ENCODE measurements at regions not wholly inside any gene's neighbourhood (a gene's known extent, or its start where the extent isn't known, plus 50 kb on each side); places are given as distances from the start of the nearest gene placed in this dataset.

- H3K9me3 Mint-ChIP-seq = no peaks in the 10 kb centered on the region
Observed at GRCh38 chr9:25573281-25573680, 105.0 kb downstream of the TUSC1 start.

GRCh38 chr9:25571491-25571890, 106.8 kb downstream of the TUSC1 start:
- peaks cover 4% of the 10 kb centered on the region for H3K4me1 Mint-ChIP-seq
- no peak overlapping the region for H3K27ac Mint-ChIP-seq (ENCODE audit: unreplicated experiment)
- H3K4me3 Mint-ChIP-seq = no peak overlapping the region
- H3K36me3 Mint-ChIP-seq (ENCODE audit: low read depth) = no peaks in the 10 kb centered on the region
- TF ChIP-seq CTCF (conservative IDR thresholded peaks at IDR 0.05) = no peak
- DNase-seq (ENCODE audit: low read depth, low spot score) = no peak
- no peaks in the 10 kb centered on the region for H3K27me3 Mint-ChIP-seq (ENCODE audit: low read depth)
- no peaks in the 10 kb centered on the region for H3K9me3 Mint-ChIP-seq

More at GRCh38 chr9:25573281-25573680, 105.0 kb downstream of the TUSC1 start:
- no peaks in the 10 kb centered on the region for H3K36me3 Mint-ChIP-seq (ENCODE audit: low read depth)
- H3K4me3 Mint-ChIP-seq = no peak overlapping the region
- H3K27ac Mint-ChIP-seq (ENCODE audit: unreplicated experiment) = no peak overlapping the region
- DNase-seq (ENCODE audit: low read depth, low spot score) = no peak
- H3K27me3 Mint-ChIP-seq (ENCODE audit: low read depth) = no peaks in the 10 kb centered on the region
- H3K4me1 Mint-ChIP-seq = peaks cover 4% of the 10 kb centered on the region
- TF ChIP-seq CTCF (conservative IDR thresholded peaks at IDR 0.05) = no peak

- H3K36me3 Mint-ChIP-seq (ENCODE audit: low read depth) = no peaks in the 10 kb centered on the region
- no peak overlapping the region for H3K27ac Mint-ChIP-seq (ENCODE audit: unreplicated experiment)
- peaks cover 4% of the 10 kb centered on the region for H3K4me1 Mint-ChIP-seq
- H3K4me3 Mint-ChIP-seq = no peak overlapping the region
- no peaks in the 10 kb centered on the region for H3K27me3 Mint-ChIP-seq (ENCODE audit: low read depth)
- no peak for DNase-seq (ENCODE audit: low read depth, low spot score)
- TF ChIP-seq CTCF (conservative IDR thresholded peaks at IDR 0.05) = no peak
- no peaks in the 10 kb centered on the region for H3K9me3 Mint-ChIP-seq
Observed at GRCh38 chr9:25570802-25571201, 107.4 kb downstream of the TUSC1 start.

GRCh38 chr9:25562101-25562500, 116.1 kb downstream of the TUSC1 start:
- Mint-ChIP-seq H3K27me3 (ENCODE audit: low read depth) (no peaks in the 10 kb centered on the region), H3K4me1 (no peaks in the 10 kb centered on the region), H3K27ac (ENCODE audit: unreplicated experiment) (no peak overlapping the region), H3K36me3 (ENCODE audit: low read depth) (no peaks in the 10 kb centered on the region), H3K9me3 (no peaks in the 10 kb centered on the region), H3K4me3 (no peak overlapping the region)
- no peak for DNase-seq (ENCODE audit: low read depth, low spot score)
- no peak for TF ChIP-seq CTCF (conservative IDR thresholded peaks at IDR 0.05)

- H3K36me3 Mint-ChIP-seq (ENCODE audit: low read depth) = no peaks in the 10 kb centered on the region
- no peaks in the 10 kb centered on the region for H3K4me1 Mint-ChIP-seq
- no peak for DNase-seq (ENCODE audit: low read depth, low spot score)
Observed at GRCh38 chr9:25557645-25558300, 120.5 kb downstream of the TUSC1 start.

More at GRCh38 chr9:25557645-25558300, 120.5 kb downstream of the TUSC1 start:
- H3K27ac Mint-ChIP-seq (ENCODE audit: unreplicated experiment) = no peak overlapping the region
- no peak for TF ChIP-seq CTCF (conservative IDR thresholded peaks at IDR 0.05)
- no peaks in the 10 kb centered on the region for H3K9me3 Mint-ChIP-seq
- H3K4me3 Mint-ChIP-seq = no peak overlapping the region
- H3K27me3 Mint-ChIP-seq (ENCODE audit: low read depth) = no peaks in the 10 kb centered on the region
